ENCODE measurements at regions not wholly inside any gene's neighbourhood (a gene's known extent, or its start where the extent isn't known, plus 50 kb on each side); places are given as distances from the start of the nearest gene placed in this dataset.

DNA sequence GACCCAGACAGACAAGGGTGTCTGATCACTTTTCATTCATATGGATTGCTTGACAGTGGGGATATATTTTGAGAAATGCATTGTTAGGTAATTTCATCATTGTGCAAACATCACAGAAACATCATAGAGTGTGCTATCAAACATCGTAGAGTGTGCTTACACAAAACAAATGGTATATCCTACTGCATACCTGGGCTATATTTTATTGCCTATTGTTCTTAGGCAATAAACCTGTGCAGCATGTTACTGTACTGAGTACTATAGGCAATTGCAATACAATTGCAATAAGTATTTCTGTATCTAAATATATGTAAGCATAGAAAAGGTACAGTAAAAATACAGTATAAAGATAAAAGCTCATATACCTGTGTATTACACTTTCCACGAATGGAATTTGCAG is 319.1 kb downstream of the KIF20B start:
- TF ChIP-seq, protein P1, sequence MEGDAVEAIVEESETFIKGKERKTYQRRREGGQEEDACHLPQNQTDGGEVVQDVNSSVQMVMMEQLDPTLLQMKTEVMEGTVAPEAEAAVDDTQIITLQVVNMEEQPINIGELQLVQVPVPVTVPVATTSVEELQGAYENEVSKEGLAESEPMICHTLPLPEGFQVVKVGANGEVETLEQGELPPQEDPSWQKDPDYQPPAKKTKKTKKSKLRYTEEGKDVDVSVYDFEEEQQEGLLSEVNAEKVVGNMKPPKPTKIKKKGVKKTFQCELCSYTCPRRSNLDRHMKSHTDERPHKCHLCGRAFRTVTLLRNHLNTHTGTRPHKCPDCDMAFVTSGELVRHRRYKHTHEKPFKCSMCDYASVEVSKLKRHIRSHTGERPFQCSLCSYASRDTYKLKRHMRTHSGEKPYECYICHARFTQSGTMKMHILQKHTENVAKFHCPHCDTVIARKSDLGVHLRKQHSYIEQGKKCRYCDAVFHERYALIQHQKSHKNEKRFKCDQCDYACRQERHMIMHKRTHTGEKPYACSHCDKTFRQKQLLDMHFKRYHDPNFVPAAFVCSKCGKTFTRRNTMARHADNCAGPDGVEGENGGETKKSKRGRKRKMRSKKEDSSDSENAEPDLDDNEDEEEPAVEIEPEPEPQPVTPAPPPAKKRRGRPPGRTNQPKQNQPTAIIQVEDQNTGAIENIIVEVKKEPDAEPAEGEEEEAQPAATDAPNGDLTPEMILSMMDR (IDR thresholded peaks at IDR 0.05): no peak
- no peak for TF ChIP-seq POLR2A (IDR thresholded peaks at IDR 0.05)

Data from body of pancreas (tissue), 4 donors.